Brain microvascular endothelial cell (primary cell): ENCODE measurements at regions not wholly inside any gene's neighbourhood (a gene's known extent, or its start where the extent isn't known, plus 50 kb on each side); places are given as distances from the start of the nearest gene placed in this dataset.

Experiments used
- DNase-seq: peaks from one replicate; pipeline ENCODE4 v3.0.0-alpha.2; 2020
- H3K27ac ChIP-seq: fragments of 250-450 bp; sonication (Bioruptor Pico); 2 replicates; pipeline ENCODE4 v1.5.1; 2020; ENCODE audit warnings: mild to moderate bottlenecking, moderate library complexity
- H3K27me3 ChIP-seq: fragments of 250-450 bp; sonication (Bioruptor Pico); replicated peaks from 2 replicates; pipeline ENCODE4 v1.5.1; 2020; ENCODE audit warnings: mild to moderate bottlenecking
- H3K36me3 ChIP-seq: fragments of 250-450 bp; sonication (Bioruptor Pico); replicated peaks from 2 replicates; pipeline ENCODE4 v1.5.1; 2020; ENCODE audit warnings: mild to moderate bottlenecking
- H3K4me3 ChIP-seq: 2 replicates; pipeline ENCODE4 v1.5.1; 2011; ENCODE audit warnings: low read depth, mild to moderate bottlenecking, control low read depth, low read length, moderate library complexity
- CTCF ChIP-seq: IDR thresholded peaks from 2 replicates; pipeline ENCODE4 v1.5.1; 2011; ENCODE audit warnings: low read depth, mild to moderate bottlenecking, moderate library complexity, low read length, control low read depth, inconsistent platforms; ENCODE audit errors: missing control alignments
- in situ Hi-C: cut with HindIII; loops from 2 replicates; pipeline ENCODE4 v1.10.0; 2017; ENCODE audit warnings: low sequenced_read_pairs, low pct_ligation_motif_present

GRCh38 chr19:16012552-16012951 is 63.7 kb upstream of the TPM4 start:
- in situ Hi-C loops, result no loop called here
- no peak overlapping the region for H3K4me3 ChIP-seq

GRCh38 chr19:16013181-16013850 is 63.0 kb upstream of the TPM4 start:
- H3K27ac ChIP-seq, result no peak overlapping the region
- H3K4me3 ChIP-seq, result no peak overlapping the region
- in situ Hi-C loops, result no loop called here
- no peak for DNase-seq
- no peak for TF ChIP-seq CTCF
- H3K27me3 ChIP-seq, result no peaks in the 10 kb centered on the region
- H3K36me3 ChIP-seq, result no peaks in the 10 kb centered on the region

More at GRCh38 chr19:16012552-16012951, 63.7 kb upstream of the TPM4 start:
- H3K27me3 ChIP-seq, result no peaks in the 10 kb centered on the region
- no peak overlapping the region for H3K27ac ChIP-seq
- no peaks in the 10 kb centered on the region for H3K36me3 ChIP-seq
- TF ChIP-seq CTCF, result no peak
- no peak for DNase-seq

- Histone ChIP-seq H3K4me3 (no peak overlapping the region), H3K27ac (no peak overlapping the region), H3K27me3 (no peaks in the 10 kb centered on the region), H3K36me3 (no peaks in the 10 kb centered on the region)
- no peak for DNase-seq
- in situ Hi-C loops, result no loop called here
- no peak for TF ChIP-seq CTCF
These were observed 62.1 kb upstream of the TPM4 start for GRCh38 chr19:16013851-16014840.

- in situ Hi-C loops, result no loop called here
- H3K4me3 ChIP-seq, result no peak overlapping the region
- DNase-seq, result no peak
- H3K27ac ChIP-seq, result no peak overlapping the region
- TF ChIP-seq CTCF, result no peak
- no peaks in the 10 kb centered on the region for H3K27me3 ChIP-seq
- no peaks in the 10 kb centered on the region for H3K36me3 ChIP-seq
These were observed 61.1 kb upstream of the TPM4 start for GRCh38 chr19:16014923-16015804.

GRCh38 chr19:16015805-16016173 is 60.5 kb upstream of the TPM4 start:
- Histone ChIP-seq H3K27me3 (no peaks in the 10 kb centered on the region), H3K36me3 (no peaks in the 10 kb centered on the region), H3K4me3 (no peak overlapping the region), H3K27ac (no peak overlapping the region)
- no peak for DNase-seq
- TF ChIP-seq CTCF, result no peak
- in situ Hi-C loops, result no loop called here
